ENCODE measurements at regions not wholly inside any gene's neighbourhood (a gene's known extent, or its start where the extent isn't known, plus 50 kb on each side); places are given as distances from the start of the nearest gene placed in this dataset.

GRCh38 chr12:92639017-92639416 is 63.8 kb upstream of the PLEKHG7 start:
- TF ChIP-seq, protein P1, sequence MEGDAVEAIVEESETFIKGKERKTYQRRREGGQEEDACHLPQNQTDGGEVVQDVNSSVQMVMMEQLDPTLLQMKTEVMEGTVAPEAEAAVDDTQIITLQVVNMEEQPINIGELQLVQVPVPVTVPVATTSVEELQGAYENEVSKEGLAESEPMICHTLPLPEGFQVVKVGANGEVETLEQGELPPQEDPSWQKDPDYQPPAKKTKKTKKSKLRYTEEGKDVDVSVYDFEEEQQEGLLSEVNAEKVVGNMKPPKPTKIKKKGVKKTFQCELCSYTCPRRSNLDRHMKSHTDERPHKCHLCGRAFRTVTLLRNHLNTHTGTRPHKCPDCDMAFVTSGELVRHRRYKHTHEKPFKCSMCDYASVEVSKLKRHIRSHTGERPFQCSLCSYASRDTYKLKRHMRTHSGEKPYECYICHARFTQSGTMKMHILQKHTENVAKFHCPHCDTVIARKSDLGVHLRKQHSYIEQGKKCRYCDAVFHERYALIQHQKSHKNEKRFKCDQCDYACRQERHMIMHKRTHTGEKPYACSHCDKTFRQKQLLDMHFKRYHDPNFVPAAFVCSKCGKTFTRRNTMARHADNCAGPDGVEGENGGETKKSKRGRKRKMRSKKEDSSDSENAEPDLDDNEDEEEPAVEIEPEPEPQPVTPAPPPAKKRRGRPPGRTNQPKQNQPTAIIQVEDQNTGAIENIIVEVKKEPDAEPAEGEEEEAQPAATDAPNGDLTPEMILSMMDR (IDR thresholded peaks at IDR 0.05; ENCODE audit: low read depth, low read length), result no peak

DNA sequence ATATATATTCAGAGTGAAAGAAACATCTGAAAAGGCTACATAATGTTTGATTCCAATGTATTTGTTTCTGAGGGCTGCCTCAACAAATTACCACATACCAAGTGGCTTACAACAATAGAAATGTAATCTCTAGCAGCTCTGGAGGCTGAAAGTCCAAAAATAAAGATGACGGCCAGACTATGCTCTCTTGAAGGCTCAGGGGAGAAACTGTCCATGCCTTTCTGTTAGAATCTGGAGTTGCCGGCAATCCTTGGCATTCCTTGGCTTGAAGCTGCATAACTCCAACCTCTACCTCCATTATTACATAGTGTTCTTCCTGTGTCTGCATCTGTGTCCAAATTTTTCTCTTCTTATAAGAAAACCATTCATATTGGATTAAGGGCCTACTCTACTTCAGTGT is 68.1 kb upstream of the PLEKHG7 start:
- Histone ChIP-seq H3K4me1 (no peaks in the 10 kb centered on the region; the same call in 1 of the 2 replicates), H3K9me3 (no peaks in the 10 kb centered on the region), H3K36me3 (no peaks in the 10 kb centered on the region), H3K4me3 (ENCODE audit: low read depth, low read length) (no peak overlapping the region), H3K27me3 (no peaks in the 10 kb centered on the region)
- no peak for DNase-seq
- TF ChIP-seq, protein P1 (IDR thresholded peaks at IDR 0.05; ENCODE audit: low read depth, low read length), result no peak

More at GRCh38 chr12:92639017-92639416, 63.8 kb upstream of the PLEKHG7 start:
- H3K4me3 ChIP-seq (ENCODE audit: low read depth, low read length), result no peak overlapping the region
- DNase-seq, result no peak
- H3K9me3 ChIP-seq, result no peaks in the 10 kb centered on the region
- H3K36me3 ChIP-seq, result no peaks in the 10 kb centered on the region
- H3K27me3 ChIP-seq, result no peaks in the 10 kb centered on the region
- no peaks in the 10 kb centered on the region; the same call in 1 of the 2 replicates for H3K4me1 ChIP-seq

DNA sequence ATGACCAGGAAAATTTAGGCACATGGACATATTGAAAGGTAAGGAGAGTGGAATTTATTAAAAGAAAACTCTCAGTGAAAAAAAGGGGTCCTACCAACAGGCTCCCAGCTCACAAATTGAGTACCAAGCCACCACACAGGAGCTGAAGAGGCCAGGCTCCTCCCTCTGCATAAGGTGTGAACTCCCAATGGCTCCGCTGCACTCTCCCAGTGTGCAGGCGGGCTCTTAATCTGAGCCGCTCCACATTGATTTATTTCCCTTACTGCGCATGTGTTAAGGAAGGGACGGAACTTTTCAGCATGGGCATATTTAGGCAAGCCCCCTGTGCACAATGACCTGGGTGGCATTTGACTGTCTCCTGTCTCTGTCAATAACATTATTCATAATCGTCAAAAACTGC is 68.6 kb upstream of the PLEKHG7 start:
- no peaks in the 10 kb centered on the region for H3K27me3 ChIP-seq
- H3K4me3 ChIP-seq (ENCODE audit: low read depth, low read length), result no peak overlapping the region
- no peaks in the 10 kb centered on the region for H3K36me3 ChIP-seq
- TF ChIP-seq, protein P1 (IDR thresholded peaks at IDR 0.05; ENCODE audit: low read depth, low read length), result no peak
- peaks cover 3% of the 10 kb centered on the region; the same call in 1 of the 2 replicates for H3K4me1 ChIP-seq
- DNase-seq, result no peak
- H3K9me3 ChIP-seq, result no peaks in the 10 kb centered on the region

DNA sequence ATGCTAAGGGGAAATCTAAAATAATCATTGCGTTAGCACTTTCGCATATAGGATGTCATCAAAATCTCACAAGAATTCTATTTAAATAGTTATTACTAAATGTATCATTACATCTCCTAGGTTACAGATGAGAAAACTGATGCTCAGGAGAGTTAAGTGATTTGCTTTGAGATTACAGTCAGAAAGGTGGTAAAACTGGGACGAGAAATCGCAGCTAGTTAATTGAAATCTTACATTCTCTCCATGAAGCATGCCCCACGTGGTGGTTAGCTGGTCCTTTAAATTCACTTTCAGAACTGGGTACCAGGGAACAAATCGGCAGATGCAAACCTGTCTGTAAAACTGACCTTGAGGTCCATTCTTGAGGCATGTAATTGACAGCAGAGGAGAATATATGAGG is 71.8 kb upstream of the PLEKHG7 start:
- Histone ChIP-seq H3K9me3 (no peaks in the 10 kb centered on the region), H3K27me3 (no peaks in the 10 kb centered on the region), H3K36me3 (no peaks in the 10 kb centered on the region), H3K4me1 (peaks cover 5% of the 10 kb centered on the region; the same call in 1 of the 2 replicates), H3K4me3 (ENCODE audit: low read depth, low read length) (no peak overlapping the region)
- TF ChIP-seq, protein P1 (IDR thresholded peaks at IDR 0.05; ENCODE audit: low read depth, low read length), result no peak
- no peak for DNase-seq

GRCh38 chr12:92629349-92630065 is 73.3 kb upstream of the PLEKHG7 start:
- Histone ChIP-seq H3K27me3 (no peaks in the 10 kb centered on the region), H3K4me3 (ENCODE audit: low read depth, low read length) (no peak overlapping the region), H3K36me3 (no peaks in the 10 kb centered on the region), H3K9me3 (no peaks in the 10 kb centered on the region), H3K4me1 (peaks cover 5% of the 10 kb centered on the region; the same call in 1 of the 2 replicates)
- TF ChIP-seq, protein P1 (IDR thresholded peaks at IDR 0.05; ENCODE audit: low read depth, low read length), result no peak
- peak; percentile 43 for DNase-seq

- TF ChIP-seq, protein P1 (IDR thresholded peaks at IDR 0.05; ENCODE audit: low read depth, low read length), result no peak
- DNase-seq, result no peak
- Histone ChIP-seq H3K27me3 (no peaks in the 10 kb centered on the region), H3K4me3 (ENCODE audit: low read depth, low read length) (no peak overlapping the region), H3K9me3 (no peaks in the 10 kb centered on the region), H3K4me1 (peaks cover 5% of the 10 kb centered on the region; the same call in 1 of the 2 replicates), H3K36me3 (no peaks in the 10 kb centered on the region)
These were observed 74.3 kb upstream of the PLEKHG7 start for GRCh38 chr12:92628476-92628875.

Measured in BE2C (cell line).